Jurkat, Clone E6-1 (cell line): ENCODE measurements at regions not wholly inside any gene's neighbourhood (a gene's known extent, or its start where the extent isn't known, plus 50 kb on each side); places are given as distances from the start of the nearest gene placed in this dataset.

Experiments
- DNase-seq: peaks from one replicate; pipeline ENCODE4 v3.0.0-alpha.2; 2011; ENCODE audit warnings: low read depth, low spot score
- H3K4me3 ChIP-seq: 2 replicates; pipeline ENCODE4 v1.5.1; 2011; ENCODE audit warnings: mild to moderate bottlenecking, low read length, control low read depth, moderate library complexity

DNA sequence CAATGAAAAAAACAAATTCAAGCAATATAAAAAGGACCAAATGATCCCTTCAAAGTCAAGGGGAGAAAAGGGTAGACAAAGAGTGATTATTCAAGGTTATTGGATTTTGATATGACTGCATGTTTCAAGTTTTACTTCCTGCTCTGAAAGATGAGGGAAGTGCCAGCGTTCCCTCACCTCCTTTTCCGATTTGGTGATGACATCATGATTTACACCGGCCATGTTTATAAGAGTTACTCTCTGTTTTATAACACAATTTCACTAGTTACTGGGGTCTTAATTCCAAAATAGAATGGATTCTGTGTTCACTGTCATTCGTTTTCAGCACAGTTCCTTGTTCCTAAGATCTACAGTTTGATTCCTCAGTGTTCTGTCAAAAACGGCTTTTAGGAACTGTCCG is 60.5 kb upstream of the CPXM2 start:
- DNase-seq = no peak
- no peak overlapping the region for H3K4me3 ChIP-seq

DNA sequence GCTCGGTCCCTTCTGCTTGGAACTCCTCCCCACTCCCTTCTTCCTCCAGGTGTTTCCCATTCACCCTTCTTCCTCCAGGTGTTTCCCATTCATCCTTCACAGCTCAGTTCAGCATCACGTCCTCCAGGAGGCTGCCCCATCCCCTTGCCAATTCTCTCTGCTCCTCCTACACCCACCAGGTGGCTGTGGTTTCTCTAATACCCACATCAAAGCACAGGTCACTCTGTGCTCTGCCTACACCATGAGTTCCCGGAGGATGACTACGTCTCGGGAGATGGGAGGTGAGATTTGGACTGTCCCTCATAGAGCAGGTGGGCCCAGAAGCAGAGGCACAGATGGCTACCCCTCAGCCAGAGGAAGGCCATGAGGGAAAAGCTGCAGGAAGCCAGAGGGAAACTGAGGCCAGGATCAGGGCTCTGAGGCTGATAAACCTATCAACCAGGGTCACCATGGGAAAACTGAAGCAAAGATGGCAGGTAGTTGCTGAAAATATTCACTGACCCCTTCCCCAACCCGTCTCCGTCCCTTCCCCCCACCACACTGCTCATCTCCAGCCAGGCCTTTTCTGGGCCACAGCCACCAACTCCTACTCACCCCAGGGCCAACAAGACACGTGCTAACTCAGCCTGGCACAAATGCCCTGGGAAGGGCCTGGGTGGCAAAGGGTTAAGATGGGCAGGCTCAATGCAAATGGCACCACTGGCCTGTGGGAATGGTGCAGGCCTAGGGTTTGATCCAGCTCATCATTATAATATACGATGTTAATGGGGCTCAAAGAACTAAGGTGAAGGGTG is 56.6 kb upstream of the CPXM2 start:
- H3K4me3 ChIP-seq = no peak overlapping the region
- no peak for DNase-seq

DNA sequence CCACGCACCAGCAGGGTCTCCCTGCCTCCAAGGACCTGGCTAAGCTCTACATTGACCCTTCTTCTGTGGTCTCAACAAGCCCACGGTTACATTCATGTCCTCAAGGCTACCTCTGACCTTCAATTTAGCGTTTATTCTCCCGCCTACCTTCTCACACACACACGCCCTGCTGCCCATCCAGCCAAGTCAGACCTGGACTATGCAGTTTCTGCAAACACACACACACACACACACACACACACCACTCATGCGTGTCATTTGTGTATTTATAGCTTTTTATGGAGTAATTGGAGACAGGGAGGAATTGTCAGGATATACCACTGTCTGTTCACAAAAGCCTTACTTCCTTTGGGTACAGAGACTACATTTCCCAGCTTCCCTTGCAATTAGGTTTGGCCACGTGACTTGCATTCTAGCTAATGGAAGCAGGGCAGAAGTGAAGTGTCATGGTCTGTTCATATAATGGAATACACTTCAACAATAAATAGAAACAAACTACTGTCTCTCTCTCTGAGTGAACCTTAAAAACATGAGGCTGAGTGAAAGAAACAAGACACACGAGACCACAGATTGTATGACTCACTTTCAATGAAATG is 53.8 kb upstream of the CPXM2 start:
- H3K4me3 ChIP-seq = no peak overlapping the region
- peak; percentile 52 for DNase-seq

DNA sequence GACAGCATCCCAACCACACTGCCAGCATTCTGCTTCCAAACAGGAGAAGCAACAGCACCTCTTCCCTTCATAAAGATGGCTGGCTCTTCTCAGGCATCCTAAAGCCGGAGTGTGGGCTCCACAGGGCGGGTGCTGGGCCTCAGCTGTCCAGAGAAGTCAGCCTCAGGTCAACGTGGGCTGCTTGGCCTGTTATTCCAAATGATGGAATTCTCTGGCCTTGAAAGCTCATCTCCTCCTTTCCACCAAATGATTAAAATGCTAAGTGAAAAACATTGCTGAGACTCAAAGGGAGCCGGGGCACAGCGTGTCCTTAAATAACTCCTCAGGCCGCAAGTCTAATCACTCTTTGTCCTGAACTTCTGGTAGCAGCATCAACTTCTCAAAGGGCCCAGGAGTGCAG is 53.1 kb upstream of the CPXM2 start:
- H3K4me3 ChIP-seq = no peak overlapping the region
- no peak for DNase-seq

DNA sequence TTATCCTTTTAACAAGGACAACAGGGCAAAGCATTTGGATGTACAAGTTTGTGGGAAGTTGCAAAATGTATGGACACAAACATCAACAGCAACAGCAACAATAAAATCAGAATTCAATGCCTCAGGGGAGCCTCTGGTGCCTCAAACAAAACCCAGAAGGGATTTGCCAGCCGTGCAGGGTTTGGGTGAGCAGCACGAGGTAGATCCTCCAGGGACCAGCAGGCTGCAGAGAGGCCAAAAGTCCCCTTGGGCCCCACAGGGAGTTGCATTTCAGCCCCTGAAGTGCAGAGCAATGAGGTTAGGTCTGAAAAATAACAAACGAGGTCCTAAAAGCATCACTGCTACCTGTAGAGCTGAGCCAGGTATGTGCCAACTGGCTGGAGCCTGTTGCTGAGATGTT is 51.7 kb upstream of the CPXM2 start:
- no peak overlapping the region for H3K4me3 ChIP-seq
- DNase-seq = no peak

DNA sequence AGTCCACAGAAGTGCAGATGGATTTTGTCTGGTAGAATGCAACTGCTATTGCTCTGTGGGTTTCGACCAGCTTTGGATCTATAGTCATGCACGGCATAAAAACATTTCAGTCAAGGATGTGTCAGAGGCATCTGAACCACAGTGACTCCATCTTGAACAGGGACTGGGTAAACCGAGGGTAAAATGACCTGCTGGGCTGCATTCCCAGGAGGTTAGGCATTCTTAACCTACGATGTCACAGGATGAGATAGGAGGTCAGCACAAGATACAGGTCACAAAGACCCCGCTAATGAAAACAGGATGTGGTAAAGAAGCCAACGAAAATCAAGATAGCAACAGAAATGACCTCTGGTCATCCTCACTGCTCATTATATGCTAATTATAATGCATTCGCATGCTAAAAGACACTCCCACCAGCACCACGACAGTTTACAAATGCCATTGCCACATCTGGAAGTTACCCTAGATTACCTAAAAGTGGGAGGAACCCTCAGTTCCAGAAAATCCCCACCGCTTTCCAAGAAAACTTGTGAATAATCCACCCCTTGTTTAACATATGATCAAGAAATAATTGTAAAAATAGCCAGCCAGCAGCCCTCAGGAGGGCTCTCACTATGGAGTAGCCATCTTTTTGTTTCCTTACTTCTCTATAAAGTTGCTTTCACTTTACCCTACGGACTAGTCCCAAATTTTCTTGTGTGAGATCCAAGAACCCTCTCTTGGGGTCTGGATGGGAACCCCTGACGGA is 50.7 kb upstream of the CPXM2 start:
- H3K4me3 ChIP-seq = no peak overlapping the region
- DNase-seq = no peak
